Sigmoid colon (tissue), 4 donors: ENCODE measurements at regions not wholly inside any gene's neighbourhood (a gene's known extent, or its start where the extent isn't known, plus 50 kb on each side); places are given as distances from the start of the nearest gene placed in this dataset.

Experiments
- EP300 ChIP-seq, 4 donors: sonication (generic); formaldehyde crosslinking; IDR thresholded peaks; one replicate each; pipeline ENCODE4 v1.6.1; 2017; ENCODE audit warnings: antibody characterized with exemption in 4 of 4
- POLR2A ChIP-seq, 2 donors: fragments of 450-650 bp; IDR thresholded peaks; one replicate each; pipeline ENCODE4 v1.6.1; 2016; ENCODE audit warnings: antibody characterized with exemption in 2 of 2, mild to moderate bottlenecking in 2 of 2, moderate library complexity in 2 of 2
- POLR2AphosphoS5 ChIP-seq, 4 donors: sonication (generic); formaldehyde crosslinking; IDR thresholded peaks; one replicate each; pipeline ENCODE4 v1.6.1; 2017; ENCODE audit warnings: antibody characterized with exemption in 4 of 4
- TF ChIP-seq, protein P1 (sequence below), 4 experiments: fragments of 450-650 bp in 3 of 4; fragments of 200-600 bp in 1 of 4; IDR thresholded peaks; one replicate each; pipeline ENCODE4 v1.5.1; 2016 to 2019; ENCODE audit warnings: antibody characterized with exemption in 4 of 4, mild to moderate bottlenecking in 3 of 4, moderate library complexity in 2 of 4

DNA sequence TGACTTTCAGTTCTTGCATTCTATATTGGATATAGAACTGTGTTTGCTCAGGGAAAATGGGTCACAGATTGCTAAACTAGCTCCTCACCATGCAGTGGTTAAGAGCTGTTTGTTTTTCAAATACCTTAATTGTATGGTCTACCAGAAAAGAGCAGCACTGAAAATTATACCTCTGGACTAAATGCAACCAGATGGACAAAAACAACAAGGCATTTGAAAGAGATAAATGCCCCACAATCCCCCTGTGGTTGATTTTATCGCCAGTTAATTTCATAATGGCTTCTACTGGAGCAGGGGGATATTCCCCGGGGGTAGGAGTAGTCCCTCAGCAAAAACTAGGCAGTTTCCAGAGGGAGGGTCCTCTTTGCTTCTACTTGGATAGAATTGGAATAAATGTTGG, 267.9 kb upstream of the TNP1 start:
- TF ChIP-seq EP300 (IDR thresholded peaks at IDR 0.05) (no peak), POLR2A (IDR thresholded peaks at IDR 0.05) (no peak), POLR2AphosphoS5 (IDR thresholded peaks at IDR 0.05) (no peak)
- TF ChIP-seq, protein P1, sequence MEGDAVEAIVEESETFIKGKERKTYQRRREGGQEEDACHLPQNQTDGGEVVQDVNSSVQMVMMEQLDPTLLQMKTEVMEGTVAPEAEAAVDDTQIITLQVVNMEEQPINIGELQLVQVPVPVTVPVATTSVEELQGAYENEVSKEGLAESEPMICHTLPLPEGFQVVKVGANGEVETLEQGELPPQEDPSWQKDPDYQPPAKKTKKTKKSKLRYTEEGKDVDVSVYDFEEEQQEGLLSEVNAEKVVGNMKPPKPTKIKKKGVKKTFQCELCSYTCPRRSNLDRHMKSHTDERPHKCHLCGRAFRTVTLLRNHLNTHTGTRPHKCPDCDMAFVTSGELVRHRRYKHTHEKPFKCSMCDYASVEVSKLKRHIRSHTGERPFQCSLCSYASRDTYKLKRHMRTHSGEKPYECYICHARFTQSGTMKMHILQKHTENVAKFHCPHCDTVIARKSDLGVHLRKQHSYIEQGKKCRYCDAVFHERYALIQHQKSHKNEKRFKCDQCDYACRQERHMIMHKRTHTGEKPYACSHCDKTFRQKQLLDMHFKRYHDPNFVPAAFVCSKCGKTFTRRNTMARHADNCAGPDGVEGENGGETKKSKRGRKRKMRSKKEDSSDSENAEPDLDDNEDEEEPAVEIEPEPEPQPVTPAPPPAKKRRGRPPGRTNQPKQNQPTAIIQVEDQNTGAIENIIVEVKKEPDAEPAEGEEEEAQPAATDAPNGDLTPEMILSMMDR (IDR thresholded peaks at IDR 0.05), result no peak
